ENCODE measurements at regions not wholly inside any gene's neighbourhood (a gene's known extent, or its start where the extent isn't known, plus 50 kb on each side); places are given as distances from the start of the nearest gene placed in this dataset.
"Not testable (repeated sequence)": the region's sequence is repeated elsewhere in the genome, so short reads cannot be mapped to it uniquely, and the experiment has no call there.

GRCh38 chr6:155883334-155883731 is 427.7 kb upstream of the NOX3 start:
- Histone ChIP-seq H3K4me3 (no peak overlapping the region), H3K36me3 (no peaks in the 10 kb centered on the region), H3K27ac (peak overlapping the region in 3 of 4 donors; percentile 23 to 45 (median 39)), H3K4me1 (peaks cover 0 to 14% (median 6%) of the 10 kb centered on the region in 4 donors), H3K27me3 (no peaks in the 10 kb centered on the region), H3K9me3 (no peaks in the 10 kb centered on the region)
- no peak for TF ChIP-seq POLR2AphosphoS5 (IDR thresholded peaks at IDR 0.05)
- TF ChIP-seq POLR2A (IDR thresholded peaks at IDR 0.05): no peak
- no peak for TF ChIP-seq CTCF (IDR thresholded peaks at IDR 0.05)
- TF ChIP-seq EP300 (IDR thresholded peaks at IDR 0.05): no peak
- DNase-seq: no peak
- intact Hi-C loops (cut with DNase I): no loop called here

- H3K4me3 ChIP-seq: no peak overlapping the region
- DNase-seq: no peak
- intact Hi-C loops (cut with DNase I): no loop called here
- no peak for TF ChIP-seq POLR2AphosphoS5 (IDR thresholded peaks at IDR 0.05)
- H3K4me1 ChIP-seq: peaks cover 0 to 14% (median 6%) of the 10 kb centered on the region in 4 donors
- H3K27me3 ChIP-seq: no peaks in the 10 kb centered on the region
- H3K36me3 ChIP-seq: no peaks in the 10 kb centered on the region
- H3K9me3 ChIP-seq: no peaks in the 10 kb centered on the region
- peak overlapping the region in 3 of 4 donors; percentile 23 to 45 (median 39) for H3K27ac ChIP-seq
- WGBS, 2 donors: 39 to 51% methylated on average over 4 of the region's 4 CpGs
Observed at GRCh38 chr6:155882527-155883333, 427.1 kb upstream of the NOX3 start.

GRCh38 chr6:155881826-155882526 is 426.3 kb upstream of the NOX3 start:
- intact Hi-C loops (cut with DNase I): no loop called here
- Histone ChIP-seq H3K9me3 (no peaks in the 10 kb centered on the region), H3K36me3 (no peaks in the 10 kb centered on the region), H3K4me1 (peaks cover 0 to 14% (median 6%) of the 10 kb centered on the region in 4 donors), H3K27ac (peak overlapping the region in 2 of 4 donors; percentile 23 to 29), H3K4me3 (no peak overlapping the region), H3K27me3 (no peaks in the 10 kb centered on the region)
- TF ChIP-seq EP300 (IDR thresholded peaks at IDR 0.05): no peak
- TF ChIP-seq POLR2AphosphoS5 (IDR thresholded peaks at IDR 0.05): no peak
- no peak for DNase-seq
- WGBS, 2 donors: 60 to 65% methylated on average over 5 of the region's 5 CpGs

GRCh38 chr6:155880900-155881299 is 425.3 kb upstream of the NOX3 start:
- TF ChIP-seq POLR2A (IDR thresholded peaks at IDR 0.05) (no peak), EP300 (IDR thresholded peaks at IDR 0.05) (no peak), POLR2AphosphoS5 (IDR thresholded peaks at IDR 0.05) (peak in 1 of 4 donors; percentile 7), CTCF (IDR thresholded peaks at IDR 0.05) (no peak)
- Histone ChIP-seq H3K27me3 (no peaks in the 10 kb centered on the region), H3K9me3 (no peaks in the 10 kb centered on the region), H3K36me3 (no peaks in the 10 kb centered on the region), H3K4me1 (peaks cover 0 to 14% (median 6%) of the 10 kb centered on the region in 4 donors), H3K4me3 (no peak overlapping the region), H3K27ac (peak overlapping the region in 2 of 4 donors; percentile 15 to 23)
- intact Hi-C loops (cut with DNase I): no loop called here
- WGBS, 2 donors: 69 to 76% methylated on average over 3 of the region's 3 CpGs
- no peak for DNase-seq

- WGBS, 2 donors: 78 to 94% methylated on average over 6 of the region's 6 CpGs
- H3K4me1 ChIP-seq: no peaks in the 10 kb centered on the region
- no peaks in the 10 kb centered on the region for H3K36me3 ChIP-seq
- H3K27me3 ChIP-seq: no peaks in the 10 kb centered on the region
- DNase-seq: no peak
- no peak overlapping the region for H3K27ac ChIP-seq
- TF ChIP-seq POLR2AphosphoS5 (IDR thresholded peaks at IDR 0.05) (no peak), EP300 (IDR thresholded peaks at IDR 0.05) (no peak)
- H3K9me3 ChIP-seq: no peaks in the 10 kb centered on the region
- intact Hi-C loops (cut with DNase I): no loop called here
- no peak overlapping the region for H3K4me3 ChIP-seq
Observed at GRCh38 chr6:155872961-155873360, 417.3 kb upstream of the NOX3 start.

GRCh38 chr6:155867682-155868081 is 412.0 kb upstream of the NOX3 start:
- no peak for TF ChIP-seq POLR2AphosphoS5 (IDR thresholded peaks at IDR 0.05)
- TF ChIP-seq CTCF (IDR thresholded peaks at IDR 0.05): no peak
- no peak for TF ChIP-seq EP300 (IDR thresholded peaks at IDR 0.05)
- no peak for TF ChIP-seq POLR2A (IDR thresholded peaks at IDR 0.05)
- Histone ChIP-seq H3K27ac (no peak overlapping the region), H3K4me3 (no peak overlapping the region), H3K36me3 (no peaks in the 10 kb centered on the region), H3K4me1 (no peaks in the 10 kb centered on the region), H3K9me3 (no peaks in the 10 kb centered on the region), H3K27me3 (no peaks in the 10 kb centered on the region)
- intact Hi-C loops (cut with DNase I): no loop called here
- 95 to 96% methylated on average over 4 of the region's 4 CpGs for WGBS, 2 donors
- DNase-seq: no peak

GRCh38 chr6:155866676-155867390 is 411.2 kb upstream of the NOX3 start:
- intact Hi-C loops (cut with DNase I); H3K4me1 ChIP-seq; H3K27me3 ChIP-seq; H3K36me3 ChIP-seq; DNase-seq; H3K4me3 ChIP-seq; H3K9me3 ChIP-seq; H3K27ac ChIP-seq: not testable (repeated sequence)
- 97 to 98% methylated on average over 46 of the region's 46 CpGs for WGBS, 2 donors

Measured in sigmoid colon (tissue), 6 donors.